Mesendoderm (in vitro differentiated cells): ENCODE measurements at regions not wholly inside any gene's neighbourhood (a gene's known extent, or its start where the extent isn't known, plus 50 kb on each side); places are given as distances from the start of the nearest gene placed in this dataset.

Source experiments
- DNase-seq: peaks from one replicate; pipeline ENCODE4 v3.0.0; 2013
- H2AK5ac ChIP-seq: 2 replicates; pipeline ENCODE4 v1.6.1; 2013; ENCODE audit warnings: low read length, inconsistent platforms
- H2BK120ac ChIP-seq: 2 replicates; pipeline ENCODE4 v1.6.1; 2013; ENCODE audit warnings: low read depth, mild to moderate bottlenecking, low read length, moderate library complexity, mixed read lengths
- H2BK15ac ChIP-seq: replicated peaks from 2 replicates; pipeline ENCODE4 v1.6.1; 2013; ENCODE audit warnings: low read depth, mild to moderate bottlenecking, moderate library complexity
- H2BK5ac ChIP-seq: 2 replicates; pipeline ENCODE4 v1.6.1; 2013; ENCODE audit warnings: low read length, inconsistent platforms
- H3K18ac ChIP-seq: 2 replicates; pipeline ENCODE4 v1.6.1; 2013; ENCODE audit warnings: mild to moderate bottlenecking, low read length, mixed read lengths
- H3K23ac ChIP-seq: one replicate; pipeline ENCODE4 v1.6.1; 2013; ENCODE audit warnings: low read length
- H3K27ac ChIP-seq: 2 replicates; pipeline ENCODE4 v1.5.1; 2013; ENCODE audit warnings: low read depth, mild to moderate bottlenecking, inconsistent platforms, low read length, moderate library complexity
- H3K27me3 ChIP-seq: 2 replicates; pipeline ENCODE4 v1.6.1; 2013; ENCODE audit warnings: low read length, control low read depth, mild to moderate bottlenecking, inconsistent platforms; ENCODE audit not compliant: insufficient read depth, poor library complexity
- H3K36me3 ChIP-seq: 2 replicates; pipeline ENCODE4 v1.6.1; 2013; ENCODE audit warnings: low read length, inconsistent platforms; ENCODE audit not compliant: control insufficient read depth, insufficient read depth
- H3K4ac ChIP-seq: one replicate; pipeline ENCODE4 v1.6.1; 2013; ENCODE audit warnings: low read depth, mild to moderate bottlenecking, low read length, moderate library complexity
- H3K4me1 ChIP-seq: 2 replicates; pipeline ENCODE4 v1.6.1; 2013; ENCODE audit warnings: low read depth, low read length, inconsistent platforms; ENCODE audit not compliant: control insufficient read depth
- H3K4me2 ChIP-seq: 2 replicates; pipeline ENCODE4 v1.6.1; 2013; ENCODE audit warnings: low read length
- H3K4me3 ChIP-seq: 2 replicates; pipeline ENCODE4 v1.5.1; 2013; ENCODE audit warnings: mild to moderate bottlenecking, low read length
- H3K56ac ChIP-seq: one replicate; pipeline ENCODE4 v1.6.1; 2013; ENCODE audit warnings: low read length
- H3K79me1 ChIP-seq: 2 replicates; pipeline ENCODE4 v1.6.1; 2013; ENCODE audit warnings: low read length, inconsistent platforms
- H3K79me2 ChIP-seq: 2 replicates; pipeline ENCODE4 v1.6.1; 2013; ENCODE audit warnings: mild to moderate bottlenecking, low read length; ENCODE audit not compliant: control insufficient read depth, insufficient read depth
- H3K9ac ChIP-seq: 2 replicates; pipeline ENCODE4 v1.6.1; 2013; ENCODE audit warnings: low read length, inconsistent platforms
- H4K5ac ChIP-seq: one replicate; pipeline ENCODE4 v1.6.1; 2013; ENCODE audit warnings: low read length
- H4K8ac ChIP-seq: one replicate; pipeline ENCODE4 v1.6.1; 2013; ENCODE audit warnings: low read depth, mild to moderate bottlenecking, control low read depth, low read length, moderate library complexity
- WGBS: extraction: QIAGEN DNeasy Blood & Tissue Kit; methylation state at CpG from one replicate; pipeline ENCODE4 v1.1.7; 2013; ENCODE audit warnings: low lambda C conversion rate, missing lambda C conversion rate; ENCODE audit not compliant: insufficient coverage; ENCODE audit errors: extremely low coverage; 5-methylcytosine and 5-hydroxymethylcytosine counted together

- Histone ChIP-seq H3K9ac (no peak overlapping the region), H2BK15ac (no peak overlapping the region), H3K27ac (no peak overlapping the region), H3K18ac (no peak overlapping the region), H3K56ac (no peak overlapping the region), H3K4me1 (no peaks in the 10 kb centered on the region), H3K36me3 (no peaks in the 10 kb centered on the region), H3K79me1 (no peaks in the 10 kb centered on the region), H2BK5ac (no peak overlapping the region), H4K8ac (no peak overlapping the region), H2BK120ac (no peak overlapping the region), H3K23ac (no peak overlapping the region), H2AK5ac (no peak overlapping the region), H3K4me3 (no peak overlapping the region), H3K79me2 (no peaks in the 10 kb centered on the region), H3K4ac (no peak overlapping the region), H4K5ac (no peak overlapping the region), H3K27me3 (no peaks in the 10 kb centered on the region), H3K4me2 (no peak overlapping the region)
- no CpG with 5 or more reads among the region's 3 CpGs for WGBS
- DNase-seq: no peak
These were observed 290.4 kb upstream of the RBMS1 start for GRCh38 chr2:160784034-160784433.

GRCh38 chr2:160790738-160791137 is 297.1 kb upstream of the RBMS1 start:
- Histone ChIP-seq H3K79me1 (no peaks in the 10 kb centered on the region), H3K56ac (no peak overlapping the region), H2BK15ac (no peak overlapping the region), H3K4ac (no peak overlapping the region), H3K23ac (no peak overlapping the region), H3K4me3 (no peak overlapping the region), H2BK5ac (no peak overlapping the region), H2BK120ac (no peak overlapping the region), H3K36me3 (no peaks in the 10 kb centered on the region), H4K8ac (no peak overlapping the region), H3K4me1 (no peaks in the 10 kb centered on the region), H3K79me2 (no peaks in the 10 kb centered on the region), H2AK5ac (no peak overlapping the region), H3K4me2 (no peak overlapping the region), H3K27me3 (no peaks in the 10 kb centered on the region), H3K18ac (no peak overlapping the region), H3K27ac (no peak overlapping the region), H4K5ac (no peak overlapping the region), H3K9ac (no peak overlapping the region)
- no CpG with 5 or more reads among the region's 2 CpGs for WGBS
- no peak for DNase-seq

GRCh38 chr2:160791884-160792283 is 298.3 kb upstream of the RBMS1 start:
- Histone ChIP-seq H3K4me2 (no peak overlapping the region), H3K9ac (no peak overlapping the region), H4K8ac (no peak overlapping the region), H3K27me3 (no peaks in the 10 kb centered on the region), H3K36me3 (no peaks in the 10 kb centered on the region), H3K4me1 (no peaks in the 10 kb centered on the region), H3K18ac (no peak overlapping the region), H2BK5ac (no peak overlapping the region), H3K27ac (no peak overlapping the region), H2BK120ac (no peak overlapping the region), H3K79me1 (no peaks in the 10 kb centered on the region), H3K56ac (no peak overlapping the region), H3K4me3 (no peak overlapping the region), H3K23ac (no peak overlapping the region), H3K4ac (no peak overlapping the region), H4K5ac (no peak overlapping the region), H2AK5ac (no peak overlapping the region), H2BK15ac (no peak overlapping the region), H3K79me2 (no peaks in the 10 kb centered on the region)
- no peak for DNase-seq
- no CpG with 5 or more reads among the region's 3 CpGs for WGBS

- no peak overlapping the region for H3K23ac ChIP-seq
- H3K36me3 ChIP-seq: no peaks in the 10 kb centered on the region
- H3K56ac ChIP-seq: no peak overlapping the region
- H3K4me2 ChIP-seq: no peak overlapping the region
- H2BK120ac ChIP-seq: no peak overlapping the region
- DNase-seq: no peak
- H3K27me3 ChIP-seq: no peaks in the 10 kb centered on the region
- H2BK15ac ChIP-seq: no peak overlapping the region
- WGBS: no CpG with 5 or more reads among the region's 4 CpGs
- no peak overlapping the region for H4K8ac ChIP-seq
- H3K4me3 ChIP-seq: no peak overlapping the region
- no peak overlapping the region for H2AK5ac ChIP-seq
- no peaks in the 10 kb centered on the region for H3K79me2 ChIP-seq
- no peak overlapping the region for H2BK5ac ChIP-seq
- H3K4ac ChIP-seq: no peak overlapping the region
- H4K5ac ChIP-seq: no peak overlapping the region
- H3K4me1 ChIP-seq: no peaks in the 10 kb centered on the region
- no peak overlapping the region for H3K27ac ChIP-seq
- H3K9ac ChIP-seq: no peak overlapping the region
- H3K18ac ChIP-seq: no peak overlapping the region
- no peaks in the 10 kb centered on the region for H3K79me1 ChIP-seq
These were observed 299.2 kb upstream of the RBMS1 start for GRCh38 chr2:160792837-160793236.

- no CpG with 5 or more reads among the region's 3 CpGs for WGBS
These were observed 301.3 kb upstream of the RBMS1 start for GRCh38 chr2:160794926-160795325.

GRCh38 chr2:160803881-160804280 is 310.3 kb upstream of the RBMS1 start:
- Histone ChIP-seq H3K4me2 (no peak overlapping the region), H2BK120ac (no peak overlapping the region), H3K9ac (no peak overlapping the region), H3K23ac (no peak overlapping the region), H3K79me2 (no peaks in the 10 kb centered on the region), H3K36me3 (no peaks in the 10 kb centered on the region), H3K27ac (no peak overlapping the region), H2BK5ac (no peak overlapping the region), H2BK15ac (no peak overlapping the region), H3K56ac (no peak overlapping the region), H2AK5ac (no peak overlapping the region), H4K5ac (no peak overlapping the region), H3K4me1 (no peaks in the 10 kb centered on the region), H3K79me1 (no peaks in the 10 kb centered on the region), H4K8ac (no peak overlapping the region), H3K27me3 (no peaks in the 10 kb centered on the region), H3K4ac (no peak overlapping the region), H3K18ac (no peak overlapping the region), H3K4me3 (no peak overlapping the region)
- DNase-seq: no peak

More at GRCh38 chr2:160794926-160795325, 301.3 kb upstream of the RBMS1 start:
- Histone ChIP-seq H4K8ac (no peak overlapping the region), H3K23ac (no peak overlapping the region), H3K18ac (no peak overlapping the region), H3K4me1 (no peaks in the 10 kb centered on the region), H3K27me3 (no peaks in the 10 kb centered on the region), H3K56ac (no peak overlapping the region), H3K9ac (no peak overlapping the region), H3K4ac (no peak overlapping the region), H3K4me2 (no peak overlapping the region), H3K79me1 (no peaks in the 10 kb centered on the region), H2BK15ac (no peak overlapping the region), H2BK5ac (no peak overlapping the region), H2BK120ac (no peak overlapping the region), H3K79me2 (no peaks in the 10 kb centered on the region), H3K4me3 (no peak overlapping the region), H2AK5ac (no peak overlapping the region), H3K36me3 (no peaks in the 10 kb centered on the region), H4K5ac (no peak overlapping the region), H3K27ac (no peak overlapping the region)
- no peak for DNase-seq
